Activated naive CD4-positive, alpha-beta T cell (primary cell): ENCODE measurements at regions not wholly inside any gene's neighbourhood (a gene's known extent, or its start where the extent isn't known, plus 50 kb on each side); places are given as distances from the start of the nearest gene placed in this dataset.

Experiments used
- DNase-seq, 4 experiments: peaks; one replicate each; lab custom pipeline; 2025; lab: John Stamatoyannopoulos, UW

DNA sequence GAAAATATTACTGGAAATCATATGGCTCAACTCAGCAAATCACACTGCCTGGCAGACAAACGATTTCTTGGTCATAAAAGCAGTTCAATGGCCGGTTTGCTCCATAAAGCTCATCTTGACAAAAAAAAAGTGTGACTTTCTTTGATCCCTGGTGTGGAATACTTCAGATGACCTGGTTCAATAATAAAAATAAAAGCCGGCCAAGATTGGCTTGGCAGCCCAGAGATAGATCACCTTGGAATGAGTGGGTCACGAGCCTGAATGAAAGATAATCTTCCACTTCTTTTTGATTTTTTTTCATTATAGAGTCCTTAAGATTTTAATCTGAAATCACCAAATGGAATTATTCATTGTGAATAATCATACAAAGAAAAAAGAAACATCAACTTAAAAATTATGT, 445.3 kb upstream of the CITED2 start:
- DNase-seq: no peak

DNA sequence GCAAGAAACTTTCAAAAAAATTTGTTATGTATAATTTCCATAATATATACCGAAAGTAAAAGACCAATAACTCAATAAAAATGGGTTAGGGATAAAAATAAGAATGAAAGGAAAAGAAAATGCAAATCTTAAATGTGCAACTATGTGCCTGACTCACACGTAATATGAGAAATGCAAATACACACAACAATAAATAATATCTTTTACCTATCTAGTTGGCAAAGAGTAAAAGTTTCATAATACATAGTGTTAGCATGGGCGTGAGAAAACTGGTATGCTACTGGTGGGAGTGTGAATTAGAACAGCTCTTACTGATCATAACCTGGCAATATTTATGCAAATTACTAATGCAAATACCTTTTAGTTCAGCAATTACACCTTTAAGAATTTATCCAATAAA, 438.5 kb upstream of the CITED2 start:
- DNase-seq: no peak

DNA sequence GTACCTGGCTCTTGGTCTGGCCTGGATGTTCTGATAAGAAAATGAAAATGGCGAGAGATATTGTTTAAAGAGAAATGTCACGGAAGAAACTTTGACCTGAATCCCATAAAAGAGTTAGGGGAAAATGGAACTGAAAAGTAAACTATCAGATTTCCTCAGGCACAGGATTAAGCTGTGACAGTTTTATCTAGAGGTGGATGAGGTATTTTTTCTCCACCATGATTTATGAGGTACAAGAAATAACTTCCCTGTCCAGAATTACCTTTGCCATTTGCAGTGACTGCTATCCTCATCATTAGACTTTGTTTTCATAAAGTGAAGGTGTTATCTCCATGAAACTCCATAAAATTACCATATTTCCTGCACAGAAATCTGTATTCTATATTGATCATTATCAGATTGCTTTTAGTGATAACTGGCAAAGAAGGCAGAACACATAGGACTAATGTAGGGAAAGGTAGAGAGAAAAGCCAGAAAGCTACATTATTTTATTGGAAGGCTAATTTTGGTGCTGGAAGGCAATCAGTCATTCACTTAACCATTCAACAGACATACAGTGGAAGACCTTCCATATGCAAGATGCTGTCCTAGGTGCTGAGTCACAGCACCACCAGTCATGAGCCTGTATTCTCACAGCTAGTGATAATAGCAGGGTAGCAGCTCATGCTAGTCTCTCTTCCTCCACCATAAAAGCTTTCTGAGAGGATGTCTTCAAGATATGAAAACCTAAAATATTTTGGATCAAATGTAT, 427.3 kb upstream of the CITED2 start:
- no peak for DNase-seq

DNA sequence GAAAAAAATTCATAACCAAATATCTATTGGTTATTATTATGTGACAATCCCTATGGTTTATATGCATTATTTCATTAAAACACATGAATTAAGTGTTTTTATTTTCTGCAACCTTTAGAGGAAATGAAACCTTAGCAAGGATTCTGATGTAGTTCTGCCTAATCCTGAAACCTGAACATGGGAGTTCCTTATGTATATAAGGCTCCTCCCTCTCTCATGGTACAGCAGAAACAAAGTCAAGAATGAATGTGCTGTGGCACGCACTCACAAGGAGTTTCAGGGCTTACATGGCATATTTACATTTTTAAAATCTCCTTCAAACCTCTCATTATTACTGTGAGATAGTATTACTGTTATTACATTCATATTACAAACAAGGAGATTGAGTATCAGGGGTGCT, 426.4 kb upstream of the CITED2 start:
- DNase-seq: no peak

DNA sequence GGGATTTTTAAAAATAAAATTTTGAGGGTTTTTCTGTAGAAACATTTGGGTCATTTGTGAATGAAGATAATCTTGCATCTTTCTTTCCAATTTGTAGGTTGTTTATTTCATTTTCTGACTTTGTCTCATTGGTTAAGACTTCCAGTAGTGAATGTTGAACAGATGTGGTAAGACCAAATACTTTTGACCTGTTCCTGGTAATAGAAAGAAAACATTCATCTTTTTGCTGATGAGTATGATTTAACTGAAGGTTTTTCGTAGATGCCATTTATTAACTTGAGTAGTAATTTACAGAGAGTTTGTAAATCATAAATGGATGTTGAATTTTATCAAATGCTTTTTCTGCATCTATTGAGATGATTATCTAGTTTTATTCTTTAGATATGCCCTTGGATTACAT, 416.1 kb upstream of the CITED2 start:
- DNase-seq: no peak

DNA sequence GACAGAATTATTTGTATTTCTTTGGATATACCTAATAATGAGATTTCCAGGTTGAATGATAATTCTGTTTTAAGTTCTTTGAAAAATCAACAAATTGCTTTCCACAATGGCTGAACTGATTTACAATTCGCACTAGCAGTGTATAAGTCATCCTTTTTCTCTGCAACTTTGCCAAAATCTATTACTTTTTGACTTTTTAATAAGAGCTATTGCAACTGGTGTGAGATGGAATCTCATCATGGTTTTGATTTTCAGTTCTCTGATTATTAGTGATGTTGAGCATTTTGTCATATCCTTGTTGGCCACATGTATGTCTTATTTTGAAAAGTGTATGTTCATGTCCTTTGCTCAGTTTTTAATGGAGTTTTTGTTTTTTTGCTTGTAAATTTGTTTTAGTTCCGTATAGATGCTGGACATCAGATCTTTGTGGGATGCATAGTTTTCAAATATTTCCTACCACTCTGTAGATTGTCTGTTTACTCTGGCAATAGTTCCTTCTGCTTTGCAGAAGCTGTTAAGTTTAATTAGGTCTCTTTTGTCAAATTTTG, 409.8 kb upstream of the CITED2 start:
- no peak for DNase-seq

DNA sequence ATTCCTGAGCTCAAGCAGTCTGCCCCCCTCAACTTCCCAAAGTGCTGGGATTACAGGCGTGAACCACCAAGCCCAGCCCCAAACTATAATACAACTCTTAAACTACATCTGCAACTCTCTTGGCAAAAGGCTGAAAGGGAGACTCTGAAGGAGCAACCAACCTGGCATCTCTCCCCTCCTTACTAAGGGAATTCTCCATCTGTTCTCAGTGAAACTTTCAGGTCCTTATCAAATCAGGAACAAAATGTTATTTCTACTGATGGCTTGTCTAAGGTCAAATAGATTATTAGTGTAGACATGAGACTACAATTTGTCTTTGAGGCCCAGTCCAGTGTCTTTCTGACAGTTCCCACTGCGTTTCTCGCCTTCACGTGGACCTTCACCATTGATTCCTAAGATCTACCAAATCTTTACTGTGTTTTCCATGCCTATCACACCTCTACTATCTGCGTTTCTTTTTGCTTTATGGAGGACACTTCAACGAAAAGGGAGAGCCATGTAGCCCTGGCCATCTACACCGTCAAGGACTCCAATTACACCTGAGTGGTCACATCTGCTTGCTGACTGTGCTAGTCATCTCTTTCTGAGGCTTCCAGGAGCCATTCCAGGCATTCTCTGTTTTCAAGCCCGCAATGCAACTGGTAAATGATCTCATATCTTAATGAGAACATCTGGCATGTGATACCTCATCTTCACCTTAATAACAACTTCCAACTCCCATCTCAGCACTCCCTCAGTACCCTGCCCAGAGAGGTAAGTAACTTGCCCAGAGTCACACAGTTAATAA, 405.7 kb upstream of the CITED2 start:
- no peak for DNase-seq

DNA sequence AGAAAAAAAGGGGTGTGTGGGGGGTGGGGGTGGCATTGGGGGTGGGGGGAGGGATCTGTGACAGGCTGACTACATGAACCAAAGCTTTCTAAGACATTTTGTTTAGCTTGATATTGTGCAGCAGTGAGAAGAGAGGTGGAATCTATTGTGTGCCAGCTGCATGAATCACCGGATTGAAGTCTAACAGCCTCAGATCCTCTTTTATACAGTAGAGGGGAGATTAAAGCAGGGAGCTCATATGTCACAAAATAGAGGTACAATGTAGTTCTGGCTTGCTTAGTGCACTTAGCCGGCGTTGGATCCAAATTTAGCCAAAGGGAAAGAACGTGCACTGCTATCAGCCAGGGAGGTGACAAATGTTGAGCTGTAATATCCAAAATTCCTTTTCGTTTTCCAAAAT, 404.2 kb upstream of the CITED2 start:
- DNase-seq: no peak

DNA sequence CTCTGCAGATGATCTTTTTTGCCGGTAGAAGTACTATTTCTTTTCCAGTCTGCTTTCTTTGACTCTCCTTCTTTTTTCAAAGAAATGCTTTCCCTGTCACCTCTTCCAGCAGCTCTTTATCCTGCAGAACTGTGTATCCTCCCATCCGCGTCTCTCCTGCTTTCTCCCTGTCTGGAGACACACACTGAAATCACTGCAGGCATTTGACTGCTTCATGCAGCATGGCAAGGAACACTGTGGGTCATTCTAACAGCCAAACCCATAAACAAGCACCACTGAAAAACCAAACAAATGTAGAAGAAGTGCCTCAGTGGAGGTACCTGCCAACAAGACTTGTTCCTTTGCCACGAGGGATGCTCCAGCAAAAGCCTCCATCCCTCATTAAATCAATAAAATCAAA, 403.7 kb upstream of the CITED2 start:
- DNase-seq: no peak

DNA sequence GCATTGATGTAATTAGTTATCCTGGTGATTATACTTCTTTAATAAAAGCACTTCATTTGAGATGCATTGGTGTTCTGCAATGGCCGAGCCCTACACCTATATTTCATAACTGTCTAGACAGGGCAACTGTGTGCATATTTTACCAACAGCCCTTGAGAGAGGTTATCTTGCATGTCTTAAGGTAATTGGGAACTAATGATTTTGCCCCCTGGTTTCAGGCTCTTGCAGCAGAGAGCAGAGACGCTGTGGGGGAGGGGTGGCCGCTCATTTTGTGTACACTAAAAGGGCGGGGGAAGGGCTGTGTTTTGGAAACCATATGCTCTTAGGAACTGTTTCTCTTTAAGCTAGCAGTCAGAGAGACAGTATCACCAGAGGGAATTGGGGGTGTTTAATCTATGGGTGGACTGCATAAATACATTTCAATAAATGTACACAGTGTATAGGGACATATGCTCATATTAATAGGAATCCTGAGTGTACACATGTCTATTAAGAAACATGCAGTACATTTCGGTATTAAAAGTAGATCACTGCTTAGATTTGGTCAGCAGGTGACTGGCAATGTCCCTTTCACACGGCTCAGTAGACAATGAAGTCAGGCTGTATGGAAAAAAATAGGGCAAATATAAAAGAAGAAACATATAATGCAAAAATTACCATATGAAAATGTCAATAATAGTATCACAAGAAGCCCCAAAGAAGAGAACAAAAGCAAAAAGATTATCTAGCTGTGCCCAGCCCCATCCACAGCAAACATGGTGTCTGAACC, 402.9 kb upstream of the CITED2 start:
- DNase-seq: no peak

DNA sequence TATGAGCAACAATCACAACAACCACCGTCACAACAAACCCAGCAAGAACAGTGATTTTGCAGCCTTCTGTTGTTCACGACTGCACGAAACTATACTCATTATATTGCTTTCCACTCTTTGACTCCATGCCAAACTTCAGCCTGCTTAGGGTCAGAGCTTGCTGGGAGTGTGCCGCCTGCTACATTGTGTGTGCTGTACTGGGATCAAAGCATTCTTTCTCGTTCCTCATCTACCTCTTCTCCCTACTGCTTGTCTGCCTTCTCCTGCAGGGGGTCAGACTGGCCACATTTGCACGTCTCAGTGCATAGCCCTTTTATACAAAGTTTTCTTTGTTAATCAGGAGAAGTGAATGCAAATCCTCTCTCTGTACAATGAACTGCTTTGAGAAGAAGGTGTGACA, 401.6 kb upstream of the CITED2 start:
- DNase-seq: no peak

DNA sequence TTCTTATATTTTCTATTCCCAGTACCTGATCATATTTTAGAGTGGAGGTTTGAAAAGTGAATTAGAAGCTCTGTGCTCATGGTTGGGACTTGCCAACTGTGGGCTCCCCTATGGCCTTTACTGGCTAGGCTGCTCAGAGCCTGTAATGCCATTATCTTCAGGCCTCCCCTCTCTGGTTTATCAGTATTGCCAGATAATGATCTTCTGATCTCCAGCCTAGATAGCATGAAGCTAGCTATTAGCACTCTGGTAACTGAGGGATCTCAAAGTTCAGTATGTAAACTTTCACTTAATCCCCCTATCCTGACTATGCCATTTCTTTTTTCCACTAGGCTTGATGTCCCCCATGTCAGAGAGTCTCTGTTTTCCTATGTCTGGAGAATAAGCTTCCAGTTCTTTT, 393.7 kb upstream of the CITED2 start:
- no peak for DNase-seq

DNA sequence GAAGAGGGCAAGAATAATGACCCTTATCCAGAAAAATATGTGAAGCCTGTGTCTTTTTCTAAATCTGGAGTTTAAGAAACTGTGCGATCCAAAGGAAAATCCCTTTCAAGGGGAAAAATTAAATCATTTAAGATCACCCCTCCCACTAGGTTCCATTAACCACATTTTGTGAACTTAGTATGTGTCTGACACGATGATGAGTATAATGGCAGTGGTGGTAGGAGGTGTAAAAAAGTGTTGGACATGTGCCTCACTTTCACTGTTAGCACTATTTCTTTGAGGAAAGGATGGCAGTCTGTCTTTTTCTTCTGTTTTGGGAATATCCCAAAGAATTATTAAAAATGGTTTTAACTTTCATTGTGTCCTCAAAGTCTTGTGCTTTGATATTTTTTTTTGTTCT, 392.3 kb upstream of the CITED2 start:
- no peak for DNase-seq

DNA sequence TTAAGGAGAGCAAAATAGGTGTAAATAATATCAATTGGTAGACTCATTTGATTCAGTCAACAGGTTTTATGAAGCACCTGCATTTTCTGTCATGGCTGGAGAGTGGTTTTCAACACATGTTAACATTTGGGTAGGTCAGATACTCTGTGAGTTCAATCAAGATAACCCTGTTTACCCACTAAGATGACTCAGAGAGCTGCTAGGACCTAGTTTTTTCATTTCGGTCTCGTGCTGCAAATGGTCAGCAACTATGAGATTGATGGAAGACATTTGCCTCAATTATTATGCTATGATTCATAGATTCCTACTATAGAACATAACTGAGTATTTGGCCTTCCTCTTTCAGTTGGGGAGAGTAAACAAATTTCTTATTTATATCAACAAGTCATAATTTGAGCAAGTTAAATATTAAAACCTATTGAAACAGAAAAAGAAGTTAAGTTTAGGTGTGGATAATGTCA, 391.4 kb upstream of the CITED2 start:
- DNase-seq: no peak

DNA sequence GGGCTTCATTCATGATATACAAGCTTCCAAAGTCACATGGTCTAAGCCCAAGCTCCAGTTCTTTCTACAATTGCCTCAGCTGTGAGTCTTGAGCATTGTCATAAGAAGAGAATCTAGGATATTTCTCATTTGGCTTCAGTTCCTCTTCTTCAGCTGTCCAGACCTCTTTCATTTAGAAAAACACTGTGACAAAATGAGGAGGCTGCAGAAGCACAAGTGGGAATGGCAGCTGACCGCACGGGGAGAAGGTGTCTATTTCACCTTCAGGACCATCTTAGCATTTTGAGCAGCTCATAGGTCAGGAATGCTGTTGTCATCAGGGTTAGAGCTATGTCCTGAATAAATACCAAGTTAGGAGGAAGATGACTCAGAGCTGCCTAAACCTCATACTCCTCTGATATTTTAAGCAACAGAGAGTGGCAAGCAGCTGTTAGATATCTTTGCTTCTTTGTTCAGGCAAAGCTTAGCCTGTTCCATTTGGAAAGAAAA, 390.1 kb upstream of the CITED2 start:
- DNase-seq: no peak

DNA sequence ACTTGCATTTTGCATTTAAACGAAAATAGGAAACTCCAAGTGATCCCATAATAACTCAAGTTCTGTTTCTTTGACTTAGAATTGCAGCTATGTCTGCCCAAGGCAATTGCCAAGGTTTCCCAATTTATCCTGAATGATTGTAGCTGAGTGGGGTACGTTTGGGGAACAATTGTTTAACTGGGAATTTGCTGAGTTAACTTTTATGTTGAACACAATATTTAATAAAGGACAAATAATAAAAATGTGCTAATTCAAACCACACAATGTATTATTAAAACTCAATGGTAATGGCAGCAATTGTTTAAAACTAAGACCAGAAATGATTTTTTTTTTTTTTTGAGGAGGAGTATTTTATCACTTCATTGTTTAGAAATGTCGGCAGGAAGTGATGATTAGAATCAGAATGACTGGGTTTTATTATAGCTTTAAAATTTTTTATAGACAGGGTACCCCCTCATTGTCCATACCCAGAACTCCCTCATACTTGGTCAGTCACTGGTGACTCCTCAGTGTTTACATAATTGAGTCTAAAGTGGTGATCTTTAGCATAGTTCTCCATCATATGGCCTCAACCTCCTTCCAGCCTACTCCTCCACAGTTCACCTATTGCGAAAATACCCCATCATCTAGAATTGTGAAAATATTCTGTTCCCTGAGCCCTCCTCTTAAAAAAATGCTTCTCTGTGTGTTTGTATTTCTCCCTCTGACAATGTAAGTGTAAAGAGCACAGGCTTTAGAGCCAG, 389.2 kb upstream of the CITED2 start:
- DNase-seq: no peak

DNA sequence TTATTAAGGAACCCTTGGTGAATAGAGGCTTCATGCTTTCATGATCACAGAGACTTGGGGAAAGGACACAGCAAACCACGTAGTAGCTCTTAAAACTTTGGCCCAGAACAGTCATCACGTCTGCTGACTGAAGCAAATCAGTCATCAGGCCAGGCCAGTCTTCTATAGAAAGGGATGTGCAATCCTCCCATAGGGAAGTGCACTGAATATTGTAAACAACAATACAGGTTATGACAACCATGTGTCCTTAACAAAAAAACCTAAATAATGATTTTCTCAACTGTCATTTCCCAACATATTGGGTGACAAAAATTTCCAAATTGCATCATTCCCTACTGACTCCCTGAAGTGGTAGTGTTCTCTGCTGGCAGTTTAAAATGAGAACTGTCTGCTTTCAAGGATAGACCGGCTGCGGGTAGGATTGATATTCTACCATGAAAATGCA, 388.2 kb upstream of the CITED2 start:
- DNase-seq: no peak

DNA sequence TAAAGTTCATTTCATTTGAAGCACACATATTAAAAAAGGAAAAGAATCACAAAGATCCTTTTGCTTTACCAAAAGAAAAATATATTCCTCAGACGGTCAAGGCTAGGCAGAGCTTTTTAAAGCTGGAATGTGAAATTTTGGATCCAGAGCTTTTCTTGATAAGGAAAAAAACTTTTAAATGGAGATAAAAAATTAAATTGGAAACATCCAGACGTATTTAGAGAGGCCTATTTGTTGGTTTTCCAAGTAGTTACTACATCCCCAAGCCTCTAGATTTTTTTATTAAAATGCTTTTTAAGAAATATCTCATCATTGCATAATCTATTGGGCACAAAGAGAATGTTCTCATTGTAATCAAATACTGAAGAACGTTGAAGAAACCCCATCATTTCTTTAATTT, 385.7 kb upstream of the CITED2 start:
- DNase-seq: no peak

DNA sequence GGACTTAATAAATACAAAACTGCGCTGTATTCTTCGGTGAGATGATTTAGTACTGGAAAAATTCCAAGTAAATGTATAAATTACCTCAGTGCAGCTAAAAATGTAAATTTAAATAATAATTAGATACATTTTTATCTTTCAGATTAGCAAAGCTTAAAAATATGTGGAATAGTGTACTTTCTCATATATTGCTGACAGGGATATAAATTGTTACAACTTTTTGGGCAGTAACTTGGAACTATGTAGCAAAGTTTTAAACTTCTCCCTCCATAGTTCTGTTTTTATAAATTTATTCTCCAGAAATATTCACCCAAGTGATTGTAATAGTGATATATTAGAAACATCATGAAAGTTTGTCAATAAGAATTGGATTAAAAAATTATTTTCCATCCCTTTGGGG, 384.6 kb upstream of the CITED2 start:
- DNase-seq: no peak

DNA sequence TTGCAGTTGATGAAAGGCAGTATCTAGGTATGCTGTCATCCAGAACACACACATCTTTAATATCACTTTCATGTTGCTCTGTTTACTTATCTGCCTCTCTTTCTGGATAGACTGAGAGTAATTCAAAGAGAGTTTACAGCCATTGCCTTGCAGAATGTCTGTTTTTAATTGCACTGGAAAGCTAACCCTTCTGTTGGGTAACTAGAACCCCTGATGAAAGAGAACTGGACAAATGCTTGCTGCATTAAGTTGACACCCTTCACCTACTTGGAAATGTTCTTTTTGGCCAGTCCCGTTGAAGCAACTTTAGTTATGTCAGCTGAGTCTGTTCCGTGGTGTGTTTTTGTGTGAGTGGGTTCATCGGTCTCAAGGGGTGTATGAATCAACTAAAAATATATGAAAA, 383.8 kb upstream of the CITED2 start:
- no peak for DNase-seq

DNA sequence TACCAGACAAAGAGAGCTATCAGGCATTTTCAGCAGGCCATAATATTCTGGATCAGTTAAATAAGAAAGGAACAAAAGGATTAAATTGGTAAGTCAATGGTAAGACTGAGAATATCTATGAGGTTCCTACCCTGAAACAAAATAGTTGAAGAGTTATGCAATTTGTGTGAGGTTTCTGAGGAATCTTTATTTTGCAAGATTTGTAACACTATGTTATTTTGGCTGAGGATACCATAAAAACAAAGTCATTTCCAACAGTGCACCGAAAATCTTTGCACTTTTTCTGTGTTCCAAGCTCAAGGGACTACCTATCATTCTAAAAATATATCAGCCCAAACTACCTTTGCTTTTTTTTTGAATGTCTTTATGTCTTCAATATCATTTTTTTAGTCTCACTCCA, 383.3 kb upstream of the CITED2 start:
- no peak for DNase-seq

DNA sequence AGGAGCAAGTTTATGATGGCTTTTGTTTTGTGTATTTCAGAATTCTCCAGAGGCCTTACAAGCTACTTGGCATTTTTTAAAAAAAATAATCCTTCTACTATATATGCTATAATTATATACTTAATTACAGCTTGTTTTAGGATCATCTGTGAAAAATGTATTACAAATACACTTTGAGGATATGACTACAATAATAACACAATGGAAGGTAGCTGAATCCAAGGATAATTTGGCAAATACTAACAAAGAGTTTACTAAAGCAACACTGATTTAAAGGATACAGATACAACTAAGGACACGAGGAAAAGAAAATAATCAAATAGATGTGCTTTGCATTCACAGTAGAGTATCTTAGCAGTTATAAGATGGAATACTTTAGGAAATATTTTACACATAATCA, 381.9 kb upstream of the CITED2 start:
- no peak for DNase-seq
